HG02798 (cell line): ENCODE measurements at regions not wholly inside any gene's neighbourhood (a gene's known extent, or its start where the extent isn't known, plus 50 kb on each side); places are given as distances from the start of the nearest gene placed in this dataset.
A peak's percentile ranks its signal among the peaks of the same experiment; 100 is the strongest.

Experiments used
- ATAC-seq: cut with Tn5 transposase; IDR thresholded peaks from one replicate; pipeline ENCODE4 v1.9.1; 2021; ENCODE audit warnings: mild to moderate bottlenecking; ENCODE audit not compliant: unreplicated experiment, poor library complexity

DNA sequence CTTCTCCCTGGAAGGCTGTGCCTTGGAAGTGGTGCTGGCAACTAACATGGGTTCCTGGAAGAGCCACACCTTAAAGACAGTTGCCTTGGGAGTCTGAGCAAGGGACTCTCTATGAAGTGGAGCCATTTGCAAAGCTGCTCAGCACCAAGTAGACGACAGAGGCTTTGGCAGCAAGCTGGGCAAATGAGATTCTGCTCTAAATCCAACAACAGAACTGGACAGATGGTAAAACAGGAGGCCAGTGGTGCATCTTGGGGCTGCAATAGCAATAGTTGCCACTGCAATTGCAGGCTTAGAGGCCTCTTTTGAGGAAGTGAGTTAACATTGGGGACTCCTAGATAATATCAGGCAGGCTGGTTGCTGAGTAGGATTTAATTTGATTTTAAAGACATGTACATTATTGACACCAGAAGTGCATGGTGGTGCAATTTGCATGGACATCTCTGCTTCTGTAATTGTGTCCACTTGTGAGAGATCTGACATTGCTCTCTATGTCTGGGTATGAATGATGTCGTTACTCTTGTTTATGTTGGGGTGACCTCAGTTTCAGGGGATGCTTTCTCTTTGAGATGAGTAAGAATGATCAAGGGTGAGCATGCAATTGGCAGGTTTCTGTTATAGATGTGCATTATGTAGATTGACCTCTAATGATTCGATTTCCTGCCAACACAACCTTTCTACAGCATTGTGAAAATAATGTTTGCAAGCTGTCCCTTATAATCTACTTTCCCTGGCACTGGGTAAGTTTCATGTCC lies 568.3 kb upstream of the MEX3C start:
- ATAC-seq, result peak; percentile 47

DNA sequence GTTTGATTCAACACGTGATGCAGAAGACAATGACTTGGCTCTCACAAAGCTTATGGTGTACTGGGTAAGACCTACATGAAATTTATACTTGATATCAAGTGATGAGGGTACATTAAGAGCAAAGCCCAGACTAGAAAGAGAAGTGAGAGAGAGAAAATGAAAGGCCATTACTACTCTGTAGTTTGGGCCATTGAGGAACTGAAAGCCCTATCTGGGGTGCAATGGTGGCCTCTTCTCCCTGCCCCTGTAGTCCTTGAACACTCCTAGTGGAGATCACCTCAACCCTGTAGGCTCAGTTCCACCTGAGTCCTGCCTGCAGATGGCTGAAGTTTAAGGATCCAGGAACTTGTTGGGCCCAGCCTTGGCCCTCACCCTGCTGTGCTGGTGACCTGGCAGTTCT lies 569.8 kb upstream of the MEX3C start:
- ATAC-seq, result peak; percentile 66

DNA sequence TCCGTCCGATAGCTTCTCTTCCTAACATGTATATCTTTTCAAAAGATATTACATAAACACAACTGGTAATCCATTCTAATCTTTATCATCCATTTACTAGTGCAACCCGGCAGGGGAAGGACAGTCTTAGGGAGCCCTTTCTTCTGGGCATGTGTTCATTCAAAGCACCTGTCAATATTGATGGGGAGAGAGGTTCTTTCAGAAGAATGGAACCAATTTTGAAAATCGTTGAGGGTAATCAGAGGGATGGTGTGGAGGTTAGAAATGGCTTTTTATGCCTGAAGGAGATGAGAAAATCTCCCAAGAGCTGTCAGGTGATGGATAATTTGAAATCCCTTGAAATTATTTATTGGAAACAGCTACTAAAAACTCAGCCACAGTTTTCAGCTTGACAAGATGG lies 561.9 kb upstream of the DCC start:
- no peak for ATAC-seq

DNA sequence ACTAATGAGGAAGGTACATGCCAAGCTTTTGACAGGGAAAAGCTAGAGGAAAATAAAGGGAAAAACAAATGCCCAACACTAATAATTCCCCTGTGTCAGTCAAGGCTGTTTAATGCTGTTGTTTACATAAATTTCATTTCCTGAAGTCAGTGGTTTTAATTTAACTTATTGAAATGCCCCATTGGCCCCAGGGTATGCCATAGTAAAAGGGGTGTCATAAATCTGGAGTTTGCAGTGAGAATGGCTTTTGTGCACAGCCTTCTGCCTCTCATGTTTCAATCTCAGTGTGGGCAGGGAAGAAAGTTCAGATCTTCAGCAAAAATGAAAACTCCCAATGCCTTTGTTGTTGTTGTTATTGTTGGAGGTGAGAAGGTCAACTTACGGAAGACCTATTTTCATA lies 550.1 kb upstream of the DCC start:
- ATAC-seq, result no peak

DNA sequence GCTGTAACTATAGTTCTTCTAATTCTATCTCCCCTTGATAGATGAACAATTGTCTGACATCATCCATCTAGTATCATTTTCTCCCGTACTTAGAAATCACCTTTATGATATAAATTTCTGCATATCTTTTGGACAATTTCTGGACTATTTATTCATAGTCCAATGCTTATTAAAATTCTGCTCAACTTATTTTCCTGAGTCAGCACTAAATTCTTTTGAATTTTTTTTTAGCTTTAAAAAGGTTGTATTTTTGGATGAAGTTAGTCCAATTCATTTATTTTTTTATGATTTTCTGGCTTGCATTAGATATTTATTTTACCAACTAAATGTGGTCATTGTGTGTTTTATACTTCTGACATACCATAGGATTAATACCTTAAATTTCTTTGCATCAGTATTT lies 538.5 kb upstream of the DCC start:
- no peak for ATAC-seq

DNA sequence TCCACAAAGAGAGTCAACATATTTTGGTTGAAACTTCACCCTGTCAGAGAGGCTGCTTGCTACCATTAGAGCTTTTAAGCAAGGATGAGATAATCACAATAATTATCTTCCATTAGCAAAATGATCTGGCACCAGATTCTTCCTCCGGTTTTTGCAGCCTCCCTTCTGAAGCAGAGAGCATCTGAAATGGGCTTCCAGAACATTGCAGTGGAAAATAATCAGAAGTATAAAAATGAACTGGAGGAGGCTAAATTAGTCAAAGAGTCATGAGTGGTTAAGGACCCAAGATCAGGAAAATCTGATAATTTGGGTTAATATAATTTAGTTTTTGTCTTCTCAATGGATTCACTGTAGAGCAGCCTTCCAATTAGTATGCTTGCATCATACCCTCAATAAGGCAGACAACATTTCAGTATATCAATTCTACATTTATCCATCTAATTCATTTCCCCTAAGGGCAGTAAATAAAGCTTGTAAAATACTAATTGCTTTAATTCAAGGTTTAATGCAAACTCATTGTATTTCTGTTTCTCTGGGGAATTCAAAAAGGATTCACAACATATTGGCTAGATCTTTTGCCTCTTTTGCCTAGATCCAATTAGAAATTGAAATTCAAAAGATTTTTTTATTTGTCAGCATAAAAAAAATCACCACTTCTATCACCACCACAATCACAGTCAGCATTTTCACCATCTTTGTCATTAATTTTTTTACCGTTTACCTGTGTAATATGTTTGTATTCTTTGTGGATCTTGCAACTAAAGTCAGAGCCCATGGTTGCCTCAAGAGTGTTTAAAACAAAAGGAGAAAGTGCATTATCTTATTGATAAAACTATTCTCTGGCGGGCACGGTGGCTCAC lies 537.2 kb upstream of the DCC start:
- no peak for ATAC-seq

DNA sequence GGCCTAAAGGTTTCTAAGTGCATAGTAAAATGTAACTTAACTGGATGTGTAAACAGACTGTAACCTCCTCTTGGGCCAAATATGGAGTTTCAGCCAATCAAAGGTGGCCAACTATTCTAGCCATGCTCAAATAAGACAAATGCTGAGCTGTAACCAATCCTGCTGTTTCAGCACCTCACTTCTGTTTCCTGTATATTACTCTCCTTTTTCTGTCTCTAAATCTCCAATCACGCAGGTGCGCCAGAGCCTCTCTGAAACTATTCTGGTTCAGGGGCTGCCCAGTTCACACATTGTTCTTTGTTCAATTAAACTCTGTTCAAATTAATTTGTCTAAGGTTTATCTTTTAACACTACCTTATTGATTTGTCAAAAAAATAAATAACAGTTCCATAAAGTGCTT lies 532.7 kb upstream of the DCC start:
- no peak for ATAC-seq

DNA sequence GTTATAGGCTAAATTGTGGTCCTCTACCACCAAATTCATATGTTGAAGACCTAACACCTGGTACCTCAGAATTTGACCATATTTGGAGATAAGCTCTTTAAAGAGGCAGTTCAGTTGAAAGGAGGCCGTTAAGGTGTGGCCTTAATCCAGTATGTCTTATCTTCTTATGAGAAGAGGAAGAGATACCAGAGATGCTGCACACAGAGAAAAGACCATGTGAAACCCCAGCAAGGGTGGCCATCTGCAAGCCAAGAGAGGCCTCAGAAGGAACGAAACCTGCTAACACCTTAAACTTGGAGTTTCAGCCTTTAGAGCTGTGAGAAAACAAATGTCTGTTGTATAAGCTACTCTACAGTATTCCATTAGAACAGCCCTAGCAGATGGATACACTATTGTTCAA lies 528.1 kb upstream of the DCC start:
- peak; percentile 90 for ATAC-seq

DNA sequence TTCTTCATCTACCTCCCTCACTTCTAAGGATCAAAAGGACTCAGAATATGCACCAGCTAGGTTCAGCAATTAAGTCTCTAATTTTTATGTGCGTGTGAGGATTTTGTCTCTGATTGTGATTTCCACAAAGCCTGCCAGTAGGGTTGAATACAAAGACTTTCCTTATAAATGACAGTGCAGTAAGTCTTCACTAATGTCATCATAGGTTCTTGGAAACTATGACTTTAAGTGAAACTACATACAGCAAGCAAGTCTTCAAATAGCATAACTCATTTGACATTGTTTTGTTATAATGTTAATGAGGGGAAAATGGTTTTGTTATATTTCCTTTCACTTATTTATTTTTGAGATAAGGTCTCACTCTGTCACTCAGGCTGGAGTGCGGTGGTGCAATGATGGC lies 526.3 kb upstream of the DCC start:
- ATAC-seq, result no peak

DNA sequence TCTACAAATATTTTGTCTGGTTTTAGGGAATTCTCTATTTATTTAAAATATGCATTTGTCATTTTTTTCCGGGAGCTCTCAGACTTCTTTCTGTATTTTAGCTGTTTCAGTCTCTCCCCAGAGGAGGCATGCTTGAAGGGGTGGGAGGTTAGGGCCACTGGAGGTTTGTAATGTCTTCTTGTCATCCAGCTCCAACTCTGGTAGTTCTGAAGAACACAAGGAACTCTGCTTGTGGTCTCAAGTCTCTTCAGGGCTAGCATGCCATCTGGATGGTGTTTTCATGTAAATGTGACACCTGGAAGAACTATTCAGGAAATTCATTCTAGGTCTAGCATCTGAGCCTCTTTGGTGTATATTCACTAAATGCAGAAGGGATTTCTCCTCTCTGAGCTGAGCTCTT lies 518.4 kb upstream of the DCC start:
- ATAC-seq, result no peak

DNA sequence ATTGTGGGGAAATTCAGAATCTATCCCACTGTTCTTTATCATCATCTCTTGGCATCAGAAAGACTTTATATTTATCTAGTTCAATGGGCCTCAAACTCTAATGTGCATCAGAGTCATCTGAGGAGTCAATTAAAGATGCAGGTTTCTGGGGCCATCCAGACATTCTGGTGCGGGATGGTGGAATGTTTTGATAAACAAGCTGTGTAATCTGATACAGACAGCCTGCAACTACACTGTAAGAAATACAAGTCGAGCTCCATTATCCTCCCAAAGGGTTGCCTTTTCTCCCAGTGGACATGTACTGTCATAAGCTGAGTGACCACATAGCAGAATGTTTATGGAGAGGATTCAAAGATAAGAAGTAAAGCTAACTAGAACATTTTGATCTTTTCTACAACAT lies 515.3 kb upstream of the DCC start:
- ATAC-seq, result no peak

DNA sequence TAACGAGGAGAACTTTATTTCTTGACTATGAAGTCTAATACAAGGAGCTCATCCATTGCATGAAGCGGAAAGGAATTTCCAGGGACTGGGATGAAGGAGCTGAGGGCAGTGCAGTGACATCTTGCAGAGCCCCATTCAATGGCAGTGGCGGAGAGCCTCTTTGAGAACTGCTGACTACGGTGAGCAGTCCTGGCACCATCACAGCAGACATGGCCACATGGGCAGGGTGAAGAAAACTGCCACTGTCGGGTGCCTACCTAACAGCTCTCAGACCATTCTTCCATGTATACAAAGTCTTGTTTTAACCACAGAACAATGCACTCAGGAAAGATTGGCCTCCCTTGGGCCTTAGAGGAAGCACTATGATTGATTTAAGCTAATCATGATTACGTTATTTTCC lies 506.1 kb upstream of the DCC start:
- ATAC-seq, result no peak

DNA sequence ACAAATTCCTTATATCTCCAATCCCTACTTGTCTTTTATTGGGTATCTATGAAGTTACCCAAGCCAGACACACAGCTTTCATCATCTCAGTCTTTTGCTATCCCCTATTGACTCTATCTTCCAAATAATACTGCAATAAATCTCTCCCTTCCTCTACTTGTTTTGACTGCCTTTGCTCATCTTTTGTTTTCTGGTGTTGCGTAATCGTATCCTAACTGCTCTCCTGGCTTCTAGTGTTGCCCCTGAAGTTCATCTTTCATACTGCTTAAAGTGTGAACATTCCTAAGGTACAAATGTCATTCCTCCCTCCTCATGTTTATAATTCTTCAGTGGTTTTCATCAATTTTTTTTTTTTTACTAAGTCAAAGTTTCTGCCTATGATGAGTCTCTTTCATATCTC lies 491.3 kb upstream of the DCC start:
- ATAC-seq, result no peak

DNA sequence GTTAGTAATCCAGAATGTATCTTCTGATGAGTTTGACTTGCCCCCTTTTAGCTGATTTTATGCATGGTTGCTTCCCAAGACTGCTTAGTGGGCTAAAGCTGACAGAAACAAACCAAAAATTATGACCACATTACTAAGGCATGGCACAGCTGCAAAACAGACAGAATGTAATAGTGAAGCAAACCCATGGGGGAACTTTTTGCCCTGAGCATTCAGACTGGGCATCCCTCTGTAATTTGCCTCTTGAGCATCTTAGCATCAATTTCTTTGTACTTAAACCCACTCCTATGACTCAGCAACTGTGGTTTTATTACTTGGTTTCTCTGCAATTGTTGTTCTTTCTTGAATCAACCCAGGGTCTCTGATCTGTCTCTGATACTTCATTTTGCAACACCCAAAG lies 487.3 kb upstream of the DCC start:
- ATAC-seq, result no peak

DNA sequence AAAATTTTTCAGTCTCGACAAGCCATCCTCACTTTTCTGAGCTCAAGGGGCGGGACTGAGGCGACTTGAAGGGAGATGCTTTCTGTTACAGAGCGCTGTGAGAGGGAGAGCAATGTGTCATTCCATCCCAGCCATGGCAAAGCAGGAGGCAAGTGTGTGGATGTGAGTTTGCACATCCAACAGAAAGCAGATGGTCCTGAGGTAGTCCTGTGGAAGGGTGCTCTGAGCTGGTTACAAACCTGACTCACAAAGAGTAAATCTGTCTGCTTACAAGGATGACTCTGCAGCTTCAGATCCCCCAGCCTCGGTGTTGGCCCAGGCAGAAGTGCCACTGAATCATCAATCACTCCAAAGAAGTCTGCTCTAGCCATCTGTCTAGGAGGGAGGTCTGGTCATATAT lies 482.0 kb upstream of the DCC start:
- ATAC-seq, result no peak

DNA sequence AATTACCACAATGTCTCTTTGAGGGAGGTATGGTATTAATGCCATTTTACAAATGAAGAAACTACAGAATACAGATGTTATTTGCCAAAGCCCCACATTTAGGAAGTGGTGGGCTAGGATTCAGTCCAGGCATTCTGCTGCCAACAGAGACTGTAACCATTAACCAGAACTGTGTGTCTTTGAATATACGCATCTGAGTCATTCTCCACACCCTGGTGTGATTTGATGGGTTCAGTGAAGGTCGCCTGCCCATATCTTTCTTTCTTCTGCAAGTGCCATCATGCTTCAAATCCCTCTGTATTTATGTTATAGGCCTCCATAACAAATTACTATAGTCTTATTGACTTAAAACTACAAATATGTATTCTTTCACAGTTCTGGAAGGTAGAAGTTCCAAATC lies 479.0 kb upstream of the DCC start:
- ATAC-seq, result no peak

DNA sequence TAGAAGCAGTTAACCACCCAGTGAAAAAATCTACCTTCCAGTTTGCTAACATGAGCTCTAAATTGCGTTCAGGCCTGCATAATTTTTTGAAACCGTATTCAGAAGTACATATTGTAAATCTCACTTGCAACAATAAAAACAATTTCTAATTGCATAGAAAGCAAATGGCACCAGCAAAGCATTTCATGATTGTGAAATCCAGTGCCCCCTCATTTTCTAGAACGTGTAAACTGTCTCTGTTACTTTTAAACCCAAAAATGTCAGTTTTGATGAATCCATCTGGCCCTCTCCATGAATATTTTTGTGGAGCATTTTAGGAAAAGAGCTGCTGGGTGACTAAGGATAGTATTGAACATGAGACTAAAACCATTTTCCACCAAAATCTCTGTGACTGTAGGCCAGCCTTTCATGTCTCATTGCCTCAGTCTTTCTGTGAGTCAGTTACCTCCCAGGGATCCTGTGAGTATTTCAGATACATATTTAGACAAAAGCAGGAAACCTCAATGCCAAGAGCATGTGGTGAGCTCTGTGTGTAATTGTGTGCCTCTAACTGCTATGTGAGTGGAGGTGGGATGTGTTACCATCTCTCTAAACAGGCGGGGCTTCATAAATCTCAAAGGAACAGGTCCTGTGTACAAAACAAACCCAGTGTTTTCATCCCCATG lies 477.8 kb upstream of the DCC start:
- no peak for ATAC-seq

DNA sequence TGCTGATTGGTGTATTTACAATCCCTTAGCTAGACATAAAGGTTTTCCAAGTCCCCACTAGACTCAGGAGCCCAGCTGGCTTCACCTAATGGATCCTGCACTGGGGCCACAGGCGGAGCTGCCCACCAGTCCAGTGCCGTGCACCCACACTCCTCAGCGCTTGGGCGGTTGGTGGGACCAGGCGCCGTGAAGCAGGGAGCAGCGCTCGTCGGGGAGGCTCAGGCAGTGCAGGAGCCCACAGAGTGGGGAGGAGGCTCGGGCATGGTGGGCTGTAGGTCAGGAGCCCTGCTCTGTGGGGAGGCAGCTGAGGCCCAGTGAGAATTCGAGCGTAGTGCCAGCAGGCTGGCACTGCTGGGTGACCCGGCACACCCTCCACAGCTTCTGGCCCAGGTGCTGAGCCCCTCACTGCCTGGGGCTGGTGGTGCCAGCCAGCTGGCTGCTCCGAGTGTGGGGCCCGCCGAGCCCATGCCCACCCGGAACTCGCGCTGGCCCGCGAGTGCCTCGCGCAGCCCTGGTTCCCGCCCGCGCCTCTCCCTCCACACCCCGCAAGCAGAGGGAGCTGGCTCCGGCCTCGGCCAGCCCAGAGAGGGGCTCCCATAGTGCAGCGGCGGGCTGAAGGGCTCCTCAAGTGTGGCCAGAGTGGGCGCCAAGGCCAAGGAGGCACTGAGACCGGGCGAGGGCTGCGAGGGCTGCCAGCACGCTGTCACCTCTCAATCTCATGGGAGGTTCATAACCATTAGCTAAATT lies 475.6 kb upstream of the DCC start:
- no peak for ATAC-seq

DNA sequence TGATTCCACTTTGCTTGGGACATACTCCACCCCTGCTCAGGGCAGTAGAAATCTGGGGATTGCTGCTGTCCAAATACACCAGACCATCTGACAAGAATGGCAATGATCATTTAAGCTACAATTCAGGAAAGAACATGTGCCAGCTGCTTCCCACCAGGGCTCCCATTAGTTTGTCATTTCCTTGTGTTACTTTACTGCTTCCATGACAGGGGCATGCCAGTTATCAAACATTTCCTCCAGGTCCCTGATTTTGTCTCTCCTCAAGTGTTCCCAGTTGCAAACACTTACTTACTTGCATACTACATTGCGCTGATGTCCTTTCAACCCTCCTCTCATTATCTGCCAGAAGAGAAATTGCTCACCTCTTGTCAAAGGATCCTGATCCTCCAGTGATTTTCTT lies 474.5 kb upstream of the DCC start:
- no peak for ATAC-seq

DNA sequence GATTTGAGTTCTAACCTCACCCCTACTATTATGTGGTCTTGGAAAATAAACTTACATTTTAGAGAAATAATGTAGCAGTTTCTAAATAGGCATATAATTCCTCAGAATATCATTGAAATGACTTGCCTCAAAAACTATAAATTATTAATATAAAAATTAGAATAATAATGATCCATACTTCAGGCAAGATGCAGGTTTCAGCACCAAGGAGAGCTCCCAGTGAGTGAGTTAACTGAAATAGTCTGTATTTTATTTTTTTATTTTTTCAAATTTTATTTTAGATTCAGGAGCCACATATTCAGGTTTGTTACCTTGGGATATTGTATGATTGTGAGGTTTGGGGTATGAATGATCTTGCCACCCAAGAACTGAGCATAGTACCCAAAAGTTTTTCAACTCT lies 472.2 kb upstream of the DCC start:
- ATAC-seq, result no peak

DNA sequence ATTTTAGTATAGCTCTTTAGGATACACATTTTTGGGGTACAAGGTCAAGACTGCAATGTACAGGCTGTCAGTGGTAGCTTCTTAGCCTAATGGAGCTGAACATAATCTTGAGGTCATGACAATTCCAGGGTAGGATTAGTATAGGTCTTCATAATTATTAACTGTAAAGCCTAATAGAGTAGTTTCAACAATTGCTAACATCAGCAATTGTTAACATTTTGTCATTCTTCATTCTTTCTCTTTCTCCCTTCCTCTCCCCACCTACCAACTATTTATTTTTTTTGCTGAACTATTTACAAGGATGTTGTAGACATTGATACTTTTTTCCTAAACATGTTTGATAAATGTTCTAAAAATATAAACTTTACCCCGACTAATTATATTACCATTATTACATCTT lies 461.3 kb upstream of the DCC start:
- ATAC-seq, result no peak
